GM19438 (cell line): ENCODE measurements at regions not wholly inside any gene's neighbourhood (a gene's known extent, or its start where the extent isn't known, plus 50 kb on each side); places are given as distances from the start of the nearest gene placed in this dataset.
"Not testable (repeated sequence)": the region's sequence is repeated elsewhere in the genome, so short reads cannot be mapped to it uniquely, and the experiment has no call there.

Experiments
- ATAC-seq: cut with Tn5 transposase; IDR thresholded peaks from one replicate; pipeline ENCODE4 v1.9.1; 2021; ENCODE audit warnings: low read depth; ENCODE audit not compliant: unreplicated experiment

- ATAC-seq: no peak
These were observed 105.7 kb upstream of the LUZP2 start for GRCh38 chr11:24391167-24391566.

DNA sequence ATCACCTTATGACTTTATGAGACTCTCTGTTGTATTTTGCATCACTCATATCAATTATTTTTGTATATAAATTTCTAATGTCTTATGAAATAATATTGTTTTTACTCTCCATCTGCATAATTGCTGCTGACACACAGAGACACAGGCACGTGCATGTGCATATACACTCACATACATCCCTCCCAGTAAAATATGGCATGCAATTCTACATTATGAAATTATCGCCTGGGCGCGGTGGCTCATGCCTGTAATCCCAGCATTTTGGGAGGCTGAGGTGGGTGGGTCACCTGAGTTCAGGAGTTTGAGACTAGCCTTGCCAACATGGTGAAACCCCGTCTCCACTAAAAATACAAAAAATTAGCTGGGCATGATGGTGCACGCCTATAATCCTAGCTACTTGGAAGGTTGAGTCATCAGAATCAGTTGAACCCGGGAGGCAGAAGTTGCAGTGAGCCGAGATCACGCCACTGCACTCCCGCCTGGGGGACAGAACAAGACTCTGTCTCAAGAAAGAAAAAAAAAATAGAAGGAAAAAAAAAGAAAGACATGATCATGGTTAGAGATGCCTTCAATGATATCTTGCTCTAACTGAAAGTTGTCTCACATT is 96.7 kb upstream of the LUZP2 start:
- ATAC-seq: no peak

DNA sequence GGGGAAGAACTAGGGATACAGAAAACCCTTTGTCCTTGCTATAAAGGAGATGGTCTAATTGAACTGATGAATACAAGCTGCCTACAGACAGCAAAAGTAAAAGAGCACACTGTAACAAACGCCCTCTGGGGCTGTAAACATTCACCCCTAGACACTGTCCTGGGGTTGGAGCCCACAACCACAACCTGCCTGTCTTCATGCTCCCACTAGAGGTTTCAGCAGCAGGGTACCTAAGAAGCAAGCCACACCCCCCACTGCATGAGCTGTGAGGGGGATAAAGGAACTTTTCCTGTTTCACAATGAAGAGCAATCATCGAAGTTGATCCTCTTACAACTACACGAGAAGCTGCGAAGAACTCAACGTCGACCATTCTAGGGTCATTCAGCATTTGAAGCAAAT is 90.5 kb upstream of the LUZP2 start:
- no peak for ATAC-seq

- no peak for ATAC-seq
These were observed 89.9 kb upstream of the LUZP2 start for GRCh38 chr11:24406980-24407379.

GRCh38 chr11:24407733-24408132 is 89.1 kb upstream of the LUZP2 start:
- ATAC-seq: no peak

- ATAC-seq: no peak
These were observed 88.7 kb upstream of the LUZP2 start for GRCh38 chr11:24408202-24408601.

- ATAC-seq: no peak
These were observed 85.1 kb upstream of the LUZP2 start for GRCh38 chr11:24411791-24412190.

DNA sequence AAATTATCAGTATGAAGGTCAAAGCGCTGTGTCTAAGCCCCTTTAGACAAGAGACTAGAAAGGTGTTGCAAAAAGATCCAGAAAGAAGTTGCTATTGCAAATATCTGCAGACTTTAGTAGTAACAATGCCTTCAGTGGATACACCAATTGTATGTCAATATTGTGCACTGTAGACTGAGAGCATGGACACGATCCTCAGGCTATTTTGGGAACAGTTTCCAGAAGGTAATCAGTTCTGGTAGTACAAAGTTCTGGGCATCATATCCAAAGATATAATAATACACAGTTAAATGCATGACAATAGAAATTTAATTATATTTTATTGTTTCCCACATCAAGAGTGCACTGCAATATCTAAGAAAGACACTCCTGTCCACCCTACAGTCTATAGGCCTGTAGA is 84.1 kb upstream of the LUZP2 start:
- ATAC-seq: no peak

- ATAC-seq: no peak
These were observed 83.5 kb upstream of the LUZP2 start for GRCh38 chr11:24413391-24413790.

DNA sequence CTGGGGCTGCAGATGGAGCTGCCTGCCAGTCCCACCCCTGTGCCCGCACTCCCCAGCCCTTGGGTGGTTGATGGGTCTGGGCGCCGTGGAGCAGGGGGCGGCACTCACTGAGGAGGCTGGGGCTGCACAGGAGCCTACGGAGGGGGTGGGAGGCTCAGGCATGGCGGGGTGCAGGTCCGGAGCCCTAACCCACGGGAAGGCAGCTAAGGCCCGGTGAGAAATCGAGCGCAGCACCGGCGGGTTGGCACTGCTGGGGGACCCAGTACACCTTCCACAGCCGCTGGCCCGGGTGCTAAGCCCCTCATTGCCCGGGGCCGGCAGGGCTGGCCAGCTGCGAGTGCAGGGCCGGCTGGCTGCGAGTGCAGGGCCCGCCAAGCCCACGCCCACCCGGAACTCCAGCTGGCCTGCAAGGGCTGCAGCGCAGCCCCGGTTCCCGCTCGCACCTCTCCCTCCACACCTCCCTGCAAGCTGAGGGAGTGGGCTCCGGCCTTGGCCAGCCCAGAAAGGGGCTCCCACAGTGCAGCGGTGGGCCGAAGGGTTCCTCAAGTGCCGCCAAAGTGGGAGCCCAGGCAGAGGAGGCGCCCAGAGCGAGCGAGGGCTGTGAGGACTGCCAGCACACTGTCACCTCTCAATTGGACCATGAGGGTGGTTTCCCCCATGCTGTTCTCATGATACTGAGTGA is 80.8 kb upstream of the LUZP2 start:
- not testable (repeated sequence) for ATAC-seq

- no peak for ATAC-seq
These were observed 75.1 kb upstream of the LUZP2 start for GRCh38 chr11:24421766-24422165.

DNA sequence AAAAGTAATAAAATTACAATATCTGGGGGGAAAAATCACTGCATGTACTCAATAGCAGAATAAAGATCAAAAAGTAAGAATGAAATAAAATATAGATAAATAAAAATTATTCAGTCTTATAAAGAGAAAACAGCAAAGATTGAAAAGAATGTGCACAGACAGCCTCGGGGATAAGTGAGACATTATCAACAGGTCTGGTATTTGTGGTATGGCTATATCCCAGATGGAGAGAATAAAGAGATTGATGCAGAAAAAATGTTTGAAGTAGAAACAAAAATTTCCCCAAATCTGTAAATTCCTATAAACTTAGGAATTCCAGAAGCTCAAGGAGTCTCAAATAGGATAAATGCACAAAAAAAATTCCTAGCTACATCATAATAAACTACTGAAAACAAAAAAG is 74.5 kb upstream of the LUZP2 start:
- no peak for ATAC-seq

- ATAC-seq: no peak
These were observed 59.7 kb upstream of the LUZP2 start for GRCh38 chr11:24437123-24437522.
